ENCODE measurements at regions not wholly inside any gene's neighbourhood (a gene's known extent, or its start where the extent isn't known, plus 50 kb on each side); places are given as distances from the start of the nearest gene placed in this dataset.
"Not testable (repeated sequence)": the region's sequence is repeated elsewhere in the genome, so short reads cannot be mapped to it uniquely, and the experiment has no call there.

DNA sequence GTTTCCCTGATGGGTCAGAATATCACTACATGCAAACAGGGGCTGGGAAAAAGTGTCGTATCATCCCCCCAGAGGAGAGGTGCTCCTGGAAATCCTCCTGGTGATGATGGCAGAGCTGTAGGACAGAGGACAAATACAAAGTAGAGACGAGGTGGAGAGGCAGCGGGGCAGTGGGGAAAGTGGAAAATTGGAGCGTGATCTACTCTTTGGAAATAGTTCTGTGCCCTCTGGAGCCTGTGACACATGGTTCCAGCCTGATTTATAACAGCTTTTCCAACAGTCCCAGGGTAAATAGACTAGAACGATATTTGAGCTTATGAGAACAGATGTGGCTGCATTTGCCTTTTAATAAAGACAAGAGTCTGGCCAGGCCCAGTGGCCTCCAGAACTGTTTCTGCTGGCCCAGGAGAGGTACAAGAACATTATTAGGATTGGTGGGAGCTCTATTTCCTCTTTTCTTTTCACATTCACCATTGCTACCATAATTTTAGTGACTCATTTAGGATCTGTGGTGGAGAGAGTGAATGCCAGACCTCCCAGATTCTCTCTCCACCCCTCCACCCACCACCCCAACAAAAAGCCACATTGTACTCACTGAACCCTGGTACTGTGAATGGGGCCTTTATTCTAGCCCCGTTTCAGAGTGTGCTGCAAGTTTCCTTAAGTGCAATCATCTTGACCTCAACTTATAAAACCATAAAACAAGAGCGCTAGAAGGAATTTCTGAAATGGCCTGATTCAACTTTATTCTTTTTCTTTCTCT is 78.3 kb downstream of the BTBD3 start:
- Histone ChIP-seq H3K4me3 (replicated peaks in 1 of 3; ENCODE audit: low read depth in 2 of 3, low read length in 3 of 3) (no peak overlapping the region), H3K27me3 (ENCODE audit: control insufficient read depth in 2 of 2, insufficient read depth in 2 of 2, low read length in 2 of 2) (no peaks in the 10 kb centered on the region), H3K4me1 (ENCODE audit: control insufficient read depth in 1 of 2, insufficient read depth in 2 of 2, low read length in 2 of 2) (no peaks in the 10 kb centered on the region), H4K20me1 (ENCODE audit: insufficient read depth, low read length) (no peaks in the 10 kb centered on the region), H3K4me2 (replicated peaks; ENCODE audit: extremely low read depth, low read length, poor library complexity, severe bottlenecking) (no peak overlapping the region), H3K36me3 (replicated peaks in 1 of 2; ENCODE audit: control insufficient read depth in 1 of 2, insufficient read depth in 2 of 2, low read length in 2 of 2) (no peaks in the 10 kb centered on the region), H3K9ac (ENCODE audit: insufficient read depth, low read length, poor library complexity, severe bottlenecking) (no peak overlapping the region), H3K79me2 (ENCODE audit: insufficient read depth, low read length) (no peaks in the 10 kb centered on the region), H2AFZ (ENCODE audit: insufficient read depth, low read depth, low read length, poor library complexity, severe bottlenecking) (no peak overlapping the region), H3K9me3 (replicated peaks in 1 of 2; ENCODE audit: control insufficient read depth in 1 of 2, insufficient read depth in 1 of 2, low read length in 2 of 2) (peaks cover 0 to 3% of the 10 kb centered on the region in 2 donors), H3K27ac (ENCODE audit: low read depth in 1 of 2, low read length in 2 of 2) (no peak overlapping the region)
- H3K27me3 Mint-ChIP-seq (ENCODE audit: low read depth in 3 of 3), result peaks cover 0 to 4% (median 2%) of the 10 kb centered on the region in 3 donors
- intact Hi-C loops (cut with micrococcal nuclease), result no loop called here
- peaks cover 0 to 5% (median 2%) of the 10 kb centered on the region in 7 donors for H3K9me3 Mint-ChIP-seq
- H3K36me3 Mint-ChIP-seq, result no peaks in the 10 kb centered on the region
- no peak overlapping the region for H3K4me3 Mint-ChIP-seq
- DNase-seq, result no peak
- no peaks in the 10 kb centered on the region for H3K4me1 Mint-ChIP-seq
- H3K27ac Mint-ChIP-seq, result no peak overlapping the region
- TF ChIP-seq, protein P1, sequence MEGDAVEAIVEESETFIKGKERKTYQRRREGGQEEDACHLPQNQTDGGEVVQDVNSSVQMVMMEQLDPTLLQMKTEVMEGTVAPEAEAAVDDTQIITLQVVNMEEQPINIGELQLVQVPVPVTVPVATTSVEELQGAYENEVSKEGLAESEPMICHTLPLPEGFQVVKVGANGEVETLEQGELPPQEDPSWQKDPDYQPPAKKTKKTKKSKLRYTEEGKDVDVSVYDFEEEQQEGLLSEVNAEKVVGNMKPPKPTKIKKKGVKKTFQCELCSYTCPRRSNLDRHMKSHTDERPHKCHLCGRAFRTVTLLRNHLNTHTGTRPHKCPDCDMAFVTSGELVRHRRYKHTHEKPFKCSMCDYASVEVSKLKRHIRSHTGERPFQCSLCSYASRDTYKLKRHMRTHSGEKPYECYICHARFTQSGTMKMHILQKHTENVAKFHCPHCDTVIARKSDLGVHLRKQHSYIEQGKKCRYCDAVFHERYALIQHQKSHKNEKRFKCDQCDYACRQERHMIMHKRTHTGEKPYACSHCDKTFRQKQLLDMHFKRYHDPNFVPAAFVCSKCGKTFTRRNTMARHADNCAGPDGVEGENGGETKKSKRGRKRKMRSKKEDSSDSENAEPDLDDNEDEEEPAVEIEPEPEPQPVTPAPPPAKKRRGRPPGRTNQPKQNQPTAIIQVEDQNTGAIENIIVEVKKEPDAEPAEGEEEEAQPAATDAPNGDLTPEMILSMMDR (IDR thresholded peaks at IDR 0.05), result no peak
- WGBS (ENCODE audit: insufficient coverage), result 96% methylated on average over 4 of the region's 7 CpGs

DNA sequence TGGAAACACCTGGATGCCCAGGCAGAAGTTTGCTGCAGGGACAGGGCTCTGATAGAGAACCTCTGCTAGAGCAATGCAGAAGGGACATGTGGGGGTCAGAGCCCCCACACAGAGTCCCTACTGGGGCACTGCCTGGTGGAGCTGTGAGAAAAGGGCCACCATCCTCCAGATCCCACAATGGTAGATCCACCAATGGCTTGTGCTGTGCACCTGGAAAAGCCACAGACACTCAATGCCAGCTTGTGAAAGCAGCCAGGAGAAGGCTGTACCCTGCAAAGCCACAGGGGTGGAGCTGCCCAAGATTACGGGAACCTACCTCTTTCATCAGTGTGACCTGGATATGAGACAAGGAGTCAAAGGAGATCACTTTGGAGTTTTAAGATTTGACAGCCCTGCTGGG is 87.1 kb downstream of the BTBD3 start:
- H3K27ac ChIP-seq (ENCODE audit: low read depth in 1 of 2, low read length in 2 of 2); H3K4me3 ChIP-seq (replicated peaks in 1 of 3; ENCODE audit: low read depth in 2 of 3, low read length in 3 of 3); H3K9ac ChIP-seq (ENCODE audit: insufficient read depth, low read length, poor library complexity, severe bottlenecking); H2AFZ ChIP-seq (ENCODE audit: insufficient read depth, low read depth, low read length, poor library complexity, severe bottlenecking); H3K4me3 Mint-ChIP-seq; H3K36me3 Mint-ChIP-seq; H3K4me2 ChIP-seq (replicated peaks; ENCODE audit: extremely low read depth, low read length, poor library complexity, severe bottlenecking); H3K4me1 Mint-ChIP-seq; H3K27me3 Mint-ChIP-seq (ENCODE audit: low read depth in 3 of 3); H3K79me2 ChIP-seq (ENCODE audit: insufficient read depth, low read length); H3K36me3 ChIP-seq (replicated peaks in 1 of 2; ENCODE audit: control insufficient read depth in 1 of 2, insufficient read depth in 2 of 2, low read length in 2 of 2); H3K4me1 ChIP-seq (ENCODE audit: control insufficient read depth in 1 of 2, insufficient read depth in 2 of 2, low read length in 2 of 2); H3K9me3 ChIP-seq (replicated peaks in 1 of 2; ENCODE audit: control insufficient read depth in 1 of 2, insufficient read depth in 1 of 2, low read length in 2 of 2); H3K27ac Mint-ChIP-seq; H4K20me1 ChIP-seq (ENCODE audit: insufficient read depth, low read length); DNase-seq; intact Hi-C loops (cut with micrococcal nuclease); H3K9me3 Mint-ChIP-seq; H3K27me3 ChIP-seq (ENCODE audit: control insufficient read depth in 2 of 2, insufficient read depth in 2 of 2, low read length in 2 of 2): not testable (repeated sequence)
- 100% methylated on average over 1 of the region's 1 CpG for WGBS (ENCODE audit: insufficient coverage)

Measured in CD14-positive monocyte (primary cell).